ENCODE measurements at regions not wholly inside any gene's neighbourhood (a gene's known extent, or its start where the extent isn't known, plus 50 kb on each side); places are given as distances from the start of the nearest gene placed in this dataset.
"Not testable (repeated sequence)": the region's sequence is repeated elsewhere in the genome, so short reads cannot be mapped to it uniquely, and the experiment has no call there.

DNA sequence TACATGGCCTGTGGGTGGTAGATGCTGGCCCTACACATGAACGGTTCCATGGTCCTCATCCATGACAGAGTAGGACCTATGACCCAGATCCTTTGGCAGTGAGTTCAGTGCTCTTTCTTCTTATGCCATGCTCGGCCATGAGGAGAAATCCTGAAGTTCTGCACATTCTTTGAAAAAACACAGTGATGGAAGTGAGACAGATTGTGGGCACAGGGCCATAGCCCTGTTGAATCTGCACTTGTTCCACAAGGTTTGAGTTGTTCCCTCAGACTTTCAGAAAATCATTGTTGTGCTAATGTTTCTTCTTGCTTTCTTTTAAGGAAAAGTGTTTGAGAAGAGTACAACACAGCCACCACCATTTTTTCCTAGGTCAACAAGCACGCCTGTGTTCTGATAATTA, 180.0 kb downstream of the C12orf75 start:
- Mint-ChIP-seq H3K27ac (no peak overlapping the region), H3K4me1 (peaks cover 3% of the 10 kb centered on the region), H3K27me3 (ENCODE audit: insufficient read depth) (peaks cover 10% of the 10 kb centered on the region), H3K36me3 (ENCODE audit: low read depth) (no peaks in the 10 kb centered on the region), H3K9me3 (no peaks in the 10 kb centered on the region), H3K4me3 (no peak overlapping the region)
- Histone ChIP-seq H3K27ac (ENCODE audit: low read depth, low read length) (no peak overlapping the region), H3K9ac (ENCODE audit: extremely low read depth, low read length, poor library complexity, severe bottlenecking) (no peak overlapping the region), H3K9me3 (ENCODE audit: control insufficient read depth, low read length) (no peaks in the 10 kb centered on the region), H3K36me3 (ENCODE audit: control insufficient read depth, insufficient read depth, low read length) (no peaks in the 10 kb centered on the region), H3K27me3 (ENCODE audit: control insufficient read depth, insufficient read depth, low read length, poor library complexity, severe bottlenecking) (no peaks in the 10 kb centered on the region), H3K4me3 (ENCODE audit: low read length) (no peak overlapping the region), H3K4me1 (ENCODE audit: control insufficient read depth, insufficient read depth, low read length) (no peaks in the 10 kb centered on the region)
- no peak for DNase-seq
- no peak for TF ChIP-seq CTCF (conservative IDR thresholded peaks at IDR 0.05)
- WGBS, 2 experiments (ENCODE audit: insufficient coverage in 1 of 2, insufficient read length in 1 of 2), result 87 to 94% methylated on average over 2 to 3 of the region's 3 CpGs

- not testable (repeated sequence) for H3K27ac ChIP-seq (ENCODE audit: low read depth, low read length); H3K9me3 ChIP-seq (ENCODE audit: control insufficient read depth, low read length); DNase-seq; H3K27me3 ChIP-seq (ENCODE audit: control insufficient read depth, insufficient read depth, low read length, poor library complexity, severe bottlenecking); H3K4me1 Mint-ChIP-seq; H3K4me3 Mint-ChIP-seq; H3K4me3 ChIP-seq (ENCODE audit: low read length); H3K36me3 ChIP-seq (ENCODE audit: control insufficient read depth, insufficient read depth, low read length); H3K27ac Mint-ChIP-seq; H3K9me3 Mint-ChIP-seq; H3K27me3 Mint-ChIP-seq (ENCODE audit: insufficient read depth); H3K36me3 Mint-ChIP-seq (ENCODE audit: low read depth); H3K4me1 ChIP-seq (ENCODE audit: control insufficient read depth, insufficient read depth, low read length); H3K9ac ChIP-seq (ENCODE audit: extremely low read depth, low read length, poor library complexity, severe bottlenecking)
- 76 to 91% methylated on average over 3 to 4 of the region's 4 CpGs for WGBS, 2 experiments (ENCODE audit: insufficient coverage in 1 of 2, insufficient read length in 1 of 2)
These were observed 182.4 kb downstream of the C12orf75 start for GRCh38 chr12:105512861-105513260.

DNA sequence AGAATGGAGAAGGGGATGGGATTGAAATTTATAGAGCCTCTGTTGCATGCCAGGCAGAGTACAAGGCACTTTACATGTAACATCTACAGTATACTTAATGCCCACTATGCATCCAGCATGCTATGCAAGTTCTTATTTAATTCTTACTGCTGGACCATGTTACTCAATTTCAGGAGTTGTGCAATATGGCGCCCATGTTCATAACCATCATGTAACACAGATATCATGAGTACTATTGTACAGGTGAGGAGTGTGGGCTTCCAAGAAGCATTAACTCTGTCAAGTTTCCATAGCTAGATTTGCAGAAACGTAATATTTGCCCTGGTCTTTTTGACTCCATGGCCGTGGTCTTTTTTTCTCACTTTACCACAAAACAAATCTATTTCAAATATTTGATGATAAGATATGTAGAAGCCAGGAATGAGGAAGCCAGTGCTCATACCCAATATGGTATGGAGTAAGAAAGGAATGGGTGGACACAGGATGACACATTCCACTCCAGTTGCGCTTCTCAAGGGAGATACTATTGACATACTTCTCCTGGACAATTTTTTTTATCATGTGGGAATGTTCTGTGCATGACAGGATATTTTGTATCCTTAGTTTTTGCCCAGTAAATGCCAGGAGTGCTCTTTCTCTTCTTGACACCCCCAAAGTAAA, 191.8 kb downstream of the C12orf75 start:
- TF ChIP-seq CTCF (conservative IDR thresholded peaks at IDR 0.05), result no peak
- H3K27ac Mint-ChIP-seq, result no peak overlapping the region
- Histone ChIP-seq H3K4me3 (ENCODE audit: low read length) (no peak overlapping the region), H3K9me3 (ENCODE audit: control insufficient read depth, low read length) (peaks cover 11% of the 10 kb centered on the region), H3K4me1 (ENCODE audit: control insufficient read depth, insufficient read depth, low read length) (peaks cover 5% of the 10 kb centered on the region), H3K27me3 (ENCODE audit: control insufficient read depth, insufficient read depth, low read length, poor library complexity, severe bottlenecking) (no peaks in the 10 kb centered on the region), H3K9ac (ENCODE audit: extremely low read depth, low read length, poor library complexity, severe bottlenecking) (no peak overlapping the region), H3K27ac (ENCODE audit: low read depth, low read length) (no peak overlapping the region), H3K36me3 (ENCODE audit: control insufficient read depth, insufficient read depth, low read length) (no peaks in the 10 kb centered on the region)
- H3K4me3 Mint-ChIP-seq, result no peak overlapping the region
- WGBS, 2 experiments (ENCODE audit: insufficient coverage in 1 of 2, insufficient read length in 1 of 2), result 97% methylated on average over 3 of the region's 4 CpGs; no CpG with 5 or more reads in 1 of the 2 experiments
- peaks cover 27% of the 10 kb centered on the region for H3K9me3 Mint-ChIP-seq
- peaks cover 6% of the 10 kb centered on the region for H3K27me3 Mint-ChIP-seq (ENCODE audit: insufficient read depth)
- H3K4me1 Mint-ChIP-seq, result peaks cover 8% of the 10 kb centered on the region
- peaks cover 3% of the 10 kb centered on the region for H3K36me3 Mint-ChIP-seq (ENCODE audit: low read depth)
- DNase-seq, result no peak

All from endodermal cell (in vitro differentiated cells).